ENCODE measurements at regions not wholly inside any gene's neighbourhood (a gene's known extent, or its start where the extent isn't known, plus 50 kb on each side); places are given as distances from the start of the nearest gene placed in this dataset.
"Not testable (repeated sequence)": the region's sequence is repeated elsewhere in the genome, so short reads cannot be mapped to it uniquely, and the experiment has no call there.

DNA sequence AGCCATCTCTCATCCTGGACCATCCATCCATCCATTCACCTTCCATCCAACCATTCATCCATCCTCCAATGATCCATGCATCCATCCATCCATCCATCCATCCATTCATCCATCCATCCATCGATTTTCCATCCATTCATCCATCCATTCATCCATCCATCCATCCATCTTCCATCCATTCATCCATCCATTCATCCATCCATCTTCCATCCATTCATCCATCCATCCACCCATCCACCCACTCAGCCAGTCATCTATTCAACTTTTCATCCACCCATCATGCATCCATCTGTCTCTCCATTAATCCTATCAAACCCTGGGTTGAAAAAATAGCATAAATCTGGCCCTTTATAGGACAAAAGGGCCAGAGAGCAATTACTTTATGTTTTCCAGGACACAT, 158.3 kb upstream of the WSCD1 start:
- no peak for DNase-seq

- DNase-seq, result no peak
Observed at GRCh38 chr17:5913032-5913531, 157.1 kb upstream of the WSCD1 start.

DNA sequence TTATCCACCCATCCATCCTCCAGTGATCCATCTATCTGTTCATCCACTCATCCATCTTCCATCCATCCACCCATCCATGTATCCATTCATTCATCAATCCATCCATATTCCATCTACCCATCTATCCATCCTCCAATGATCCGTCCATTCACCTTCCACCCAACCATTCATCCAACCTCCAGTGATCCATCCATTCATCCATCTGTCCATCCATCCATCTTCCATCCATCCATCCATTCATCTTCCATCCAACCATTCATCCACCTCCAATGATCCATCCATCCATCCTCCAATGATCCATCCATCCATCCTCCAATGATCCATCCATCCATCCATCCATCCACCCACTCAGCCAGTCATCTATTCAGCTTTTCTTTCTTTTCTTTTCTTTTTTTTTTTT, 156.5 kb upstream of the WSCD1 start:
- no peak for DNase-seq

DNA sequence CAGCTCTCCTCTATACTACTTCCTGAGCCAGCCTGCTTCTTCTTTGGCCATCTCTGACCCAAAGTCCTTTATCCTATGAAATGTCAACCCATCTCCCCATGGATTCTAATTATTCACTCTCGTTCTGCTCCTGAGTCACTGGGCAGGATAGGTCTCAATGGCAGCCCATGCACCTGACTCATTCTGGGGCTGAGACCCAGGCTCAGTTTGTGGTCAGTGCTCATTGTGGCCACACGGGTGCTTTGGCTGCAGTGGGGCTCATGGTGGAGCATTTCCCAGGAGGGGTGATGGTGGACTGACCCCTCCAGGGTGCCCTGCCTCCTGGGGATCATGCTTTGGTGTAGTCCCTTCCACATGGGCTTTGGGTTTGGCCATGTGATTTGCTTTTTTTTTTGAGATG, 154.8 kb upstream of the WSCD1 start:
- no peak for DNase-seq

DNA sequence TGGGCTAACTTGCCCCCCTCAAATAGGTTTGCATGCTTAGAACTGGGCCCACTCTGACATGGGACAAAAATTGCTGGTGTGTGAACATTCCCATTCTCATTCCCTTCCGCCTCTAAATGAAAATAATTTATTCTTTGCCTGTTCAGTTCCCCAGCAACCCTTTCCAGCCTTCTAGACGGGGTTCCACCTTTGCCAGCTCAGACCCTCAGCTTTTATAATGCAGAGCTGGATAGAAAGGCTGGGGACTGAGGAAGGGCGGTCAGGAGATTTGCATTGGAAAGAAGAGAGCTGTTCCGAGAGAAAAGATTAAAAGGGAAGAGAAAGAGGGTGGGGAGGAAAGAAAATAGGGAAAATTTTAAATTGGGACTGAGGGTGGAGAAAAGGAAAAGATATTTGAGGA, 151.1 kb upstream of the WSCD1 start:
- DNase-seq, result no peak

GRCh38 chr17:5921512-5922282, 148.5 kb upstream of the WSCD1 start:
- no peak for DNase-seq

- peak; percentile 63 for DNase-seq
Observed at GRCh38 chr17:5922476-5922875, 147.7 kb upstream of the WSCD1 start.

- DNase-seq, result no peak
Observed at GRCh38 chr17:5929721-5930120, 140.5 kb upstream of the WSCD1 start.

DNA sequence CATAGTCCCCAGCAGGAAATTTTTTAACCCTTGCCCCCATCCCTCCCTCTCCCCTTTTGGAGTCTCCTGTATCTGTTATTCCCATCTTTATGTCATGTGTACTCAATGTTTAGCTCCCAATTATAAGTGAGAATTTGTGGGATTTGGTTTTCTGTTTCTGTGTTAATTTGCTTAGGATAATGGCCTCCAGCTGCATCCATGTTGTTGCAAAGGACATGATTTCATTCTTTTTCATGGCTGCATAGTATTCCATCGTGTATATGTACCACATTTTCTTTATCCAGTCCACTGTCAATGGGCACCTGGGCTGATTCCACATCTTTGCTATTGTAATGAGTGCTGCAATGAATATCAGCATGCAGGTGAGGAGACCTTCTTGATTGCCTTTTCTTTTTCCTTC, 139.6 kb upstream of the WSCD1 start:
- DNase-seq, result not testable (repeated sequence)

DNA sequence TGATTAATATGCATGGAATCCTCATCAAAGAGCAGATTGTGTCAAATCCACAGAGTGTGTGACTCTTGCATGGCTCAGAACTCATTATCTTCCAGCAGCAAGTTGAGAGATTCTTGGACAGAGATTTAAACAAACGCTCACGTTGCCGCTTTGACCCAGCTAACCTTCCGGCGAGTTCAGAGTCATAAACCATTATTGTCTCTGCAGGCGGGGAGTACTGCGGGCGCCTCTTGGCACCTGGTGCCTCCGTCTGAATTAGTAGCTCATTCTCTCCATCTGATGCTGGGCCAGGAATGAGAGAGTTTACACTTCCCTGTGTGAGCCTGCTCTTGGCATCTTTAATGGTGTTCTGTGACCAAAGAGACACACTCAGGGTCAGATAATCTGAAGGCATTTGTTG, 138.6 kb upstream of the WSCD1 start:
- DNase-seq, result peak; percentile 18

DNA sequence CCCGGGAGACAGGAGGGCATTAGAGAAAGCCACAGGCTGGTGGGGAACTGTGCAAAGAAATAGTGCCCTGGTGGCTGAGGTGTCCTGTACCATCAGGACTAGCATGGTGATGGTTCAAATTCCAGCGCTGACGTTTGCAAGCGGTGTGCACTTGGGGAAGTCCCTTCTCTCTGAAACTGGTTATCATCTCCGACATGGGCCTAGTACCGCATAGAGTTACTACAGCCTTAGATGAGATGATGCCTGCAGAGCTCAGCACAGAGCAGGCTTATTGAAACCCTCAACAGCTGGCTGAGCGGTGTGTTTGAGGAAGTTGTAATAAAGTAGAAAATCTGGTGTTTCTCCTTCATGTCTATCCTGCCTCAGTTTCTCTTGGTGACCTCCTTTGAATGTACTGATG, 136.7 kb upstream of the WSCD1 start:
- no peak for DNase-seq

DNA sequence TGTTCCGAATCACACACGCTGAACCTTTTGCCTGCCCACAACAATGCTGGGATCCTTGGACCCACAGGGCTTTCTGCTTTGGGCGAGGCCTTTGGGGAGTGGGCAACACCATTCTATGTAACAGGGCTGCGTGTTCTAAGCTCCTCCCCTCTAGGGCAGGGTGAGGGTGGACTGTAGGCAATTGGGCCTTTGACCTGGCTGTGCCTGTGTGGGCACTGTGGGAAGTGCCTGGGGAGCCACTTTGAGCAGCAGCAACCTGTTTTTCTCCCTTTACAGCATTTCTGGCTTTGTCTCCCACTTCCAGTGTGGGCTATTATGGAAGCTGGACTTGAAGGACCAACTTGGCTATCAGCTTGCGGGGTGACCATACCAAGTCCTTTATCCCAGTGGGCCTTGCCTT, 128.9 kb upstream of the WSCD1 start:
- DNase-seq, result no peak

DNA sequence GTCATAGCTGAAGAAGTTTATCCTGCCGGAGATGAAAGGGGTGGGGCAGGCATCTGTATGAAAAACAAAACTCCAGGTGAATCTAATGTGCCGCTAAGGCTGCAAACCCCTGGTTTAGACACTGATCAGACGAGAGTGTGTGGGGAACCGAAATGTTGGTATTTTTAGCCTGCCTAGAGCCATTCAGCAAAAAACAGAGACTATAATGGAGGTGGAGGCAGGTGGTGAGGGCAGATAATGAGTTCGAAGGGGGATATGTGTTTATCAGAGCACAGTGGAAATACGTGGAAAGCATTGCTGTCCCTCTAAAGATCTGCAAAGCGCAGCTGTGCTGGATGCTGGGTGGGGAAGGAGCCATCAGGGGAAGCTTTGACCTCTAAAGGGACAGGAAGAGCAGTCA, 127.5 kb upstream of the WSCD1 start:
- no peak for DNase-seq

DNA sequence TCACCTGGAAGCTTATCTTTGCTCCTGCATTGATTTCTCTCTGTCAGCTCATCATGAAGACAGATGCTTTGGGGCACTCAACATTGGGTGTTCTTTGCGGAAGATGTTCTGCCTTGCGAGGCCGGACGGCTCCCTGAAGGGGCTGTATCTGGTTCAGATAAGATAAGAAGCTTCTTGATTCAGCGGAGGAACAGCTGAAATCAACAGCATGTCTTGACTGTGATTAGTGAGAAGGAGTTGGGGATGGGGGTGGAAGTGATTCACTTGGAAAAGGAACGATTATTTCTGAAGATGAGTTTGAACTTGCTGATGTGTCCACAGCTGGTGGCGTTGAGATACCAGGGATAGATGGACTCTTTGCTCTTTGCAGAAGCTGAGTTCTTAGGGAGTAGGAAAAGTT, 126.9 kb upstream of the WSCD1 start:
- no peak for DNase-seq

DNA sequence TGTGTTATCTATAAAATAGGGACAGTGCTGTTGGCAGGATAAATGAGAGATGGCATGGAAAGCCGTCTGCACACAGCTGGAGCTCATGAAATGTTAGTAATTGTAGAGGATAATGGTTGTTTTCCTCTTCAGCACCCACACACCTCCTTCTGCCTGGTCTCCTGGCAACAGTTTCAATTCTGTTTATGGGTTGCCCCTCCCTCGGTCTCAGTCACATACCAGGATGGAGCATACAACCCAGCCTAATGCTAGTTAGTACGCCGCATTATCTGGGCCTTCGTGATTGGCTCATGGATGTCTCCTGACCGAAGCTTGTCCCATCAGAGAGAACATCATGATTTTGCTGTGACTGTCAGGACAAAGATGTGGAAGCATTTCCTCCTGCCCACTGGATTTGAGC, 126.2 kb upstream of the WSCD1 start:
- DNase-seq, result no peak

- DNase-seq, result no peak
Observed at GRCh38 chr17:5947701-5948180, 122.4 kb upstream of the WSCD1 start.

DNA sequence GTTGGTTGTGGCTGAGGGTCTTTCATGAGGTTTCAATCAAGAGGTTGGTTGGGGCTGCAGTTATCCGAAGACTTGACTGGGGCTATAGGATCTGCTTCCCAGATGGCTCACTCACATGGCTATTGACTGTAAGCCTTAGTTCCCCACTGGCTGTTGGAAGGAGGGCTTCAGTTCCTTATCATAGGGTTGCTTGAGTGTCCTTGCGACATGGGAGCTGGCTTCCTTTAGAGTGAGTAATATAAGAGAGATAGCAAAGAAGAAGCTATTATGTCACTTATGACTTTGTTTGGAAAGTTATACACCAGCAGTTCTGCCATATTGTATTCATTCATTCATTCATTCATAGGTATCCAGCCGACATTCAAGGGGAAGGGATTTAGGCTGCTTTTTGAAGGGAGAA, 121.4 kb upstream of the WSCD1 start:
- DNase-seq, result no peak

GRCh38 chr17:5950878-5951277, 119.3 kb upstream of the WSCD1 start:
- peak; percentile 54 for DNase-seq

DNA sequence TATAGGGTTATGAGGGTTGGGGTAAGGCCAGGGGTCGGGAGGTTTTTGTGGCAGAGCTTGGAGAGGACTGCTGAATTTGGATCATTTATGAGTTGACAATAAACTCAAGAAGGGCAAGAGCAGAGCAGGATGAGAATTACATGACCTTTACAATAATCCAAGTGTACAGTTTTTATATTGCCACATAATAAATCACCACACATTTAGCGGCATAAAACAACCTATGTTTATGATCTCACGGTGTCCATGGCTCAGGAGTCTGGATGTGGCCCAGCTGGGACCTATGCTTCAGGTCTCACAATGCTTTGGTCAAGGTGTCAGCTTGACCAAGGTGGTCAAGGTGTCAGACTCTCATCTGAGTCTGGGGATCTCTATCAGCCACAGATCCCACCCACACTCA, 118.3 kb upstream of the WSCD1 start:
- DNase-seq, result no peak

GRCh38 chr17:5952518-5952917, 117.7 kb upstream of the WSCD1 start:
- no peak for DNase-seq

- no peak for DNase-seq
Observed at GRCh38 chr17:5955764-5956163, 114.4 kb upstream of the WSCD1 start.

DNA sequence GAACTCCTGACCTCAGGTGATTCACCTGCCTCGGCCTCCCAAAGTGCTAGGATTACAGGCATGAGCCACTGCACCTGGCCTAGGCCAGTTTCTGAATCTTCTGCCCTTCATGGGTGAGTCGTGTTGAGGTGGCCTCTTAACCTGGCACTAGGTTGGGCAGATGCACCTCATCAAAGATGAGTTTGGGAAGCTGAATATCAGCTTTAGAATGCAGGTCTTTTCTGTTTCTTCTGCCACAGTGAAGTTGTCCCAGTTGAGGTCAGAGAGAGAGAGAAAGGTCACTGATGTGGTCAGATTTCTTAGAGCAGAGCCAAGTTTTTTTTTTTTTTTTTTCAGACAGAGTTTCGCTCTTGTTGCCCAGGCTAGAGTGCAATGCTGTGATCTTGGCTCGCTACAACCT, 111.3 kb upstream of the WSCD1 start:
- DNase-seq, result no peak

DNA sequence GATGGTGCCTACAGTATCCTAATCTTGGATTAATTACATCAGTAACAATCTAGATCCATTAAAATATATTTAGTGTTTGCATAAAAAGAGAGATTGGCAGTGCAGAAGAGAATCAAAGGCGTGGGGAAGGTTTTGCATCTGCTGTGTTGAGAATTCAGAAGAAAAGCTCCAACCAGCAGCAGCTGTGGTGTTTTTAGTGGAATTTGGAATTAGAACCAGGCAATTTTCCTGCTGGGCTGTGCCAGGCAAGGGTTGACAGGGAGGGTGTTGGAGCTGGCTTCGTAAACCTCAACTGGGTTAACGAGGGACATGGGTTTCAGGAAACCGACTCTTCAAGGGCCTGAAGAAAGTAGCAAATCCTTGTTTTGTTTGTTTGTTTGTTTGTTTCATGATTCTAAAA, 107.8 kb upstream of the WSCD1 start:
- DNase-seq, result peak; percentile 77

DNA sequence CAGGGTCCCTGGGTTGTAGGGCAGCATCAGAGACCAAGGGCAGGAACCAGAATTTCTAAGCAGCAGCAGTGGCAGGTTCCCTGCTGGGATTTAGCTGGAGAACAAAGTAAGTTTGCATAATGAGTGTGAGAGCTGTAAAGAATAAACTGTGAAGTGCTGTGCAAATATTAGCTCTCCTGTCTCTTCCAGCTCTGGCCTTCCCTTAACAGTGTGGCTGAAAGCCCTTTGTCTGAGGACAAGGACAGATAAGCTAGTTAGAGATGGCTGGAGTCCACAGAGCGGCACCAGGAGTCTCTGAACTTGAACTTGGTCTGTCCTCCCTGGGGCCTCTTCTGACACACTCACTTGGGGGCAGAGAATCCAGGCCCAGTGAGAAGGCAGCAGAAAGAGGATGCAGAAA, 98.2 kb upstream of the WSCD1 start:
- no peak for DNase-seq

DNA sequence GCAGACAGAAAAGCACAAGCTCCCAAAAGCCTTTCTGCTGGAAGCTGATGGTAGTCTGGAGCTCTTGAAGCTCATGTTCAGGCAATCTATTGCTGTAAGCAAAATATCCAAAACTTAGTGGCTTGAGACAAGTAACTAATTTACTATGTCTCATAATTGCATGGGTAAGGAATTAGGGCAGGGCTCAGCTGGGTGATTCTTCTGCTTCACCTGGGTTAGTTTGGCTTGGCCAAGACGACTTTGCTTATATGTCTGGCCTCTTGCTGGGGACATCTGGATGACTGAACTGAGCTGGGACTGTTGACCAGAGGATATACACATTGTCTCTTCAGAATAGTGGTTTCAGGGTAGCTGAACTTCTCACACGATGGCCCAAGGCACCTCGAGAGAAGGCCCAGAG, 96.8 kb upstream of the WSCD1 start:
- no peak for DNase-seq
